HG03045 (cell line): ENCODE measurements at regions not wholly inside any gene's neighbourhood (a gene's known extent, or its start where the extent isn't known, plus 50 kb on each side); places are given as distances from the start of the nearest gene placed in this dataset.
"Not testable (repeated sequence)": the region's sequence is repeated elsewhere in the genome, so short reads cannot be mapped to it uniquely, and the experiment has no call there.

Experiments
- ATAC-seq: cut with Tn5 transposase; IDR thresholded peaks from one replicate; pipeline ENCODE4 v1.9.1; 2021; ENCODE audit warnings: mild to moderate bottlenecking, moderate library complexity; ENCODE audit not compliant: unreplicated experiment

DNA sequence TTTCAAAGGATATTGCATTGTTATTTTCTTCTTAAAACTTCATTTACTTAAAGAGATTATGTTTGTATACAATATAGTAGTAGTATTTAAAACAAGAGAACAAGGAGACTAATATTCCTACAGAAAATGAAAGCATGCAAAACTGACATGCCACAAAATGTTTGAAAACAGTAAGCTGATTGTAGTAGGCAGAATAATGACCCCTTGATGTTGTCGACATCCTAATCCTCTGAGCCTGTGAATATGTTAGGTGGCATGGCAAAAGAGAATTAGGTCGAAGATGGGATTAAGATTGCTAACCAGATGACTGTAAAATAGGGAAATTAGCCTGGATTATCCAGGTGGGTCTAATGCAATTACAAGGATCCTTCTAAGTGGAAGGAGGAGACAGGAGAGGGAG is 522.2 kb upstream of the NR3C2 start:
- ATAC-seq, result no peak

DNA sequence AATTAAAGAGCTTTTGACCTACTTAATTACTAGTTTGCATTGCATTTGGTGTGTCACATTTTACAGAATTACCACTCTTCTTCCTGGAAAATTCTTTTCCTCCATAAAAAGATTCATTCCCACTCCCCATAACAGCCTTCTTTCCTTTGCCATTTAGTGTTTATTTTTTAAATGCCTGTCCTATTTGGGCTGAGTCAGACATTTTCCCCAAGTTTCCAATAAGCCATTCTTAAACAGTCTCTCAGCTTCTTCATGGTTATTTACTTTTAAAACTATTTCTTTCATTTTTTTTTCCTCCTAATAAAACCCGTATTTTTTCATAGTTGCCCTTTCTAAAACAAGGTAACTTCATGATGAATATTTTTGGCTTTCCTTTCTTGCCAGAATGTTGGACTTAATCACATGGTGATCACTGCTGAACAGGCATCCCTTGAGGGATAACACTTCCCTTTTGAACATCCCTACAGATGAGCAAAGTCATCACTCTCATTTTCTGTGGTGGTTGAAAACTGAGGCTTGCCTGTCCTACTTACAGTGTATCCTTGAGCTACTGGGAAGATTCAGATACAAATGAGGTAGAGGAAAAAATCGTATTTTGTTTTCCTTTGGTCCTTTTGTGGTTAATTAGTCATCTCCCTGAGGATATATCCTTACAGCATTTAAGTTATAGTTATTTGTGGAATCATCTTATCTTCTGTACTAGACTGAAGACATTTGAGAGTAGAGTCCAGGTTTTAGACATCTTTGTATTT is 520.5 kb upstream of the NR3C2 start:
- ATAC-seq, result no peak

DNA sequence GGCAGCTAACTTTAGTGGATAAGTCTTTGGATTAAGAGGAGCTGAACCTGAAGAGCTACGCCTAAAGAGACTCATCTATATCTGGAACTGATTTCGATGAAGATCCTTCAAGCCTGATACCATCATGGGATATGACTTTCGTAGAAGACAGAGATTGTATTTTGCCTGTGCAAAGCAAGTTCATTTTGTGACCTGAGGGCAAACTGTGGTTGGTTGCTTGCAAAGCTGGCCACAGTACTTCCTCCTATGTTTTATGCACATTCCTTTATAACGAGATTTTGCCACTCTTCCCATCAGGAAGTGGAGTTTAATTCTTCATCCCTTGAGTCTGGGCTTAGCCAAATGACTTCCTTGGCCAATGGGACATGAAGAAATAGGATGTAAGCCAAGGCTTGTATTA is 519.3 kb upstream of the NR3C2 start:
- no peak for ATAC-seq

DNA sequence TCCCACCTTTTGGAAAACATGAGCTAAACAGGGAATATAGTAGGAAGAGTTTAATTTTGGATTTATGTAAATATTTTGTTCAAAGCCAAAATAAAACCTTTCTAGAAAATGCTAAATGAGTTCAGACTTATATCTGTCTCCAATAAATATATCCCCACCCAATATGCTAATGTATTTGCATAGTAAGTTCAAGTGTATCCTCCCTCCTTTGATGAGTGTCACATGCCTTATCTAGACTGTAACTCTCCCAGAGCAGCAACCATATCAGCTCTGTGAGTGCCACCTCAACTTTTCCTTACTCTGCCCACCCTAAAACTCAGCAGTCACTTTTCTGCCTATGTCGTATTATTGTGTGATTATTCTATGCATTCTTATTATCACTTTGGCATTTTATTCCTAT is 516.1 kb upstream of the NR3C2 start:
- no peak for ATAC-seq

DNA sequence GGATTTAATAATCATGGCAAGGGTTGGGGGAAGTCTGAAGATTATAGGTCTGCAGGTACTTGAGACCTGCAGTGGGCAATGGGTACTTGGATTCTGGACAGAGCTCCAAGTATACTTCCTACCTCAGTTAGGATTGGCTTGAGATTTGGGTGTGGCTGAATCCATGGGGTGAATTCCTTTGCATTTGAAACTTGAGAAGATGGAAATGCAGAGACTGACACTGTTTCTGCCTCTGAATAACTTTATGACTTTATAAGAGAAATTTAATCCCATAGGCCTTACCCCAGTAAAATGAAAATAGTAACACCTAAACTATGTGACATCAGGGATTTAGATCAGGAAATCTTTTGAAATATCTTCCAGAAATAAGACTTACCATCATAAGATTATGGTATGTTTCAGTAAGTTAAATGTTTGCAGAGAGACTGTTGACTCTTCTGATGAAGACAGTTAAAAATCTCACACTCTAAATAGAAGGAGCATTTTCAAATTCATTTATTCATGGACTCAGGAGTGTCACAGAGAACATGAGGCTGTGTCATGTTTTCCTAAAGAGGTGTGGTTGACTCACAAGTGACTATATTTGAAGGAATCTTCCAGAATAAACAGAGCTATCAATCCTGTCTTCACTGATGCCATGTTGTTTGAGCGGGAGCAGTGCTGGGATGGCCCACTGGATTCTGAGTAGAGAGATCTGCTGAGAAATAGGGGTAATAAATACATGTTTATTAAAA is 513.5 kb upstream of the NR3C2 start:
- ATAC-seq, result no peak

DNA sequence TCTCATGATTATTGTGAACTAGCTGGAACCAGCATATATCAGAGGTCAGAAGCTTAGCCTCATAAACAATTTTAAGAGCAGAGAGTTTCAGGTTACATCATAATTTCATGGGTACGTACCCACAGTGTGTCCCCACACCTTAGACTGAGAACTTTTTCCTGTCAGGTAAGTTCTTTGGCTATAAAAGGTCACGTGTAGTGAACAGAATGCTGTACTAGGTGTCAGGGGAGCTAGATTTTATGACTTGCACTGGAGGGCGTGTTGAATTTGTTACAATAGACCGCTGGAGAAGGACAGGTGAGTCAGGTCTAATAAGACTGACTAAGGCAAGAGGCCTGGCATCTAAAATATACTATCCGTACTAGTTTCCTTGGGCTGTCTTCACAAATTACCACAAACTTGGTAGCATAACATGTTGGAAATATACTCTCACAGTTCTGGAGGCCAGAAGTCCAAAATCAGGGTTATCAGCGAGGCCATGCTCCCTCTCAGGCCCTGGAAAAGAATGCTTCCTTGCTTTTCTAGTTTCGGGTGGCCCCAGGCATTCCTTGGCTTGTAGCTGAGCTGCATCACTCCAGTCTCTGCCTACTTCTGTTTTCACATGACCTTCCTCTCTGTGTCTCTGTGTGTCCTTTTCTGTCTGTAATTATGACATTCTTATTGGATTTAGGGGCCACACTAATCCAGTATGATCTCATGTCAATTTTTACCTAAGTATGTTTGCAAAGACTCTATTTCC is 512.0 kb upstream of the NR3C2 start:
- no peak for ATAC-seq

DNA sequence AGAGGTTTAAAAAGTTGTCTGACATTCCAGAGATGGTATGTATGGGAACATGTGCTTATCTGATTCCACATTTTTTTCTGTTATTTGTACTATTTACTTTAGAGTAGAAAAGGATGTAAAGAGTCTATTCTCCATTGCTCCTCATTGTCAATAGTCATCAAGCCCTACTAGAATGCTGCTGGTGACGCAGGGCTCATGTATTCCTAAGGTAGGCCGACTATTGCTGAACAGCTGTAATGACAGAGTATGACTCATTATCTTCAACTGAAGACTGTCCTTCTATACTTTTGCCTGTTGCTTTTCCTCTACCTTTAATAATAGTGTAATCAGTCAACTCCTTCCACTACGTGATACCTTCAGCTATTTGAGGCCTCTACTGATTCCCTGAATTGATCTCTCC is 509.1 kb upstream of the NR3C2 start:
- ATAC-seq, result no peak

DNA sequence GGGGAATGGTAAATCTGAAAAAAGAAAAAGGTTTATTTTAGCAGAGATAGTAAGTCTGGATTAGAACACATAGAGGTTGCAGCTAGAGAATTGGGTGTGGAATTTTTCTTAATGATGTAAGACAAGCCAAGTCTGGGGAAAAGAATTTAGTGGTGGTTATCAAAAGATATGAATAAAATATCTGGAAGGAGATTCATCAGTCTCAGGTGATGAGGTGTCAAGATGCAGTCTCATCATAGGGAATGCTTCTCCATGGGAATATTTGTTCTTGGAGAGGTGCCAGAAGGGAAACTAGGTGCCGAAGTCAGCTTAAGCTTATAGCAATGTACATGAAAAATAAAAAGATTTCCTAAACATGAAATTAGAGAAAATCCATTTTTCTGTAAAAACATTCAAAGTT is 504.1 kb upstream of the NR3C2 start:
- ATAC-seq, result no peak

DNA sequence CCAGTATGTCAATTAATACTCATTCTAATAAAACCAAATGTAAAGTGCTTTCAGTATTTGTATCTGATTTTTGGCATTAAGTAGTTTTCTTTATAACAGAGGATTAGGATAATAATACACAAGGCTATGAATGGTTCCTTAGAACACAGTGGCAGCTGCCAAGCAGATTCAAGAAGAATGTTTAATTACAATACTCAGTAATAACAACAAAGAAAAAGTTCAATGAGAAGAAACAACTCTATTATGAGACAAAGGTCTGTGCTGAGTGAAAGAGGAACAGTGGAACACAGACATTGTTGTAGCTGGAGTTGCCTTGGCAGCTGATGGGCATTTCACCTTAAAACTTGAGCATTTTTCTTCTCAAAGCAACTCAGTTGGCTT is 502.6 kb upstream of the NR3C2 start:
- ATAC-seq, result no peak

DNA sequence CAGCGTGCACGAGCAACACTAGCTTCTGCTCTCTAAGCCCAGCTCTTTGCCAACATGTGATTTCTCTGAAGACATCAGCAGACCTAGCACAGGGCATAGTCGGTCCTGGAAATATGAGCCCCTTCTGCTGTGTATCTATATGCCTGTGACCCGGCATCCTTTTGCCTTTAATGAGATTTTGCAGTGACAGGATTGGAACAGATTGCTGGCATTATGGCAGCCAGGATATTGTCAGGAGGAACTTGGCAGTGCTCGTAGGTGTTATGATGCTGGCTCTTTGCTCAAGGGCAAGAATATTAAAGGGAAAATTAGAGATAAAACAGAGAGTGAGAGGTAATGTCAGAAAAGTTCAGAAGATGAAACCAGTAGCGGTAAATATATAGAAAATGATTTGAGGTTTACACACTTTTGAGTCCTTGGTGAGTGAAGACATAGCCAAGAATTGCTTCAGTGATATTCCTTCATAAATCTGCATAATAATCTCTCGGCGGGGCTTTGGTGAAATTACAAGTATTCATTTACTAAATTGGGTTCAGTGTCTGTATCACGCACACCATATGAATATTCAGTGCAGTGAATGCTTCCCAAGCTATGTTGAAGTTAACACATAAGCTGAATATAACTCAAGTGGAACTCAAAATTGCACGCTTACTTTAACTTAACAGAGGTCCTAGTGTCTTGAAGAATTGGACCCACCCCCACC is 502.1 kb upstream of the NR3C2 start:
- ATAC-seq, result no peak

DNA sequence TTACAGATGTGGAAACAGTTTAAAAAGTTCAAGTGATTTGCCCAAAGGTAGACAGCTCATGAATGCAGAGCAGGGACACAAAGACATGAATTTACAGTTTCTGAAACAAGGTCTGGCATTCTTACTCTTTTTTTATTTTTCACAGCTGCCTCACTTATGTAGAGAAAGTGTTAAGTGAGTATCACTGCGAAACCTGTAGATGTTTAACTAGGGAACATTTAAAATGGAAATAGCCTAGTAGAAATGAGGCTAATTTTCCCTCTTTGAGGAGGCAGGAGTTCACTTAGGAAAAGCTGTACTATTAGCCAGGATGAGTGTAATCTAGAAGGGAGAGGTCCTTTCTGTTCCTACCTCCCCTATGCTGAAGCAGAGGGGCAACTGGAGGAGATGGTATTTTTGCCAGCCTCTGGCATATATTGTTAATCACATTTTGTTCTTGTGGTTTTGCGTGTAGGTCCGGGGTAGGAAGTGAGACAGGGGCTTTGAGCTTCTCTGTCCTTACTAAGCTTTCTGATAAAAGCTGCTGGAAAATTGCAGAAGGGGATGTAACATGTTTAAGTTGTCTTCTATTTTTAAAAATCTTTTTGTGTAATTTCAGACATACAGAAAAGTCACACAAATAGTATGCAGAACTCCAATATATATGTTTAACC is 492.8 kb upstream of the NR3C2 start:
- ATAC-seq, result no peak

DNA sequence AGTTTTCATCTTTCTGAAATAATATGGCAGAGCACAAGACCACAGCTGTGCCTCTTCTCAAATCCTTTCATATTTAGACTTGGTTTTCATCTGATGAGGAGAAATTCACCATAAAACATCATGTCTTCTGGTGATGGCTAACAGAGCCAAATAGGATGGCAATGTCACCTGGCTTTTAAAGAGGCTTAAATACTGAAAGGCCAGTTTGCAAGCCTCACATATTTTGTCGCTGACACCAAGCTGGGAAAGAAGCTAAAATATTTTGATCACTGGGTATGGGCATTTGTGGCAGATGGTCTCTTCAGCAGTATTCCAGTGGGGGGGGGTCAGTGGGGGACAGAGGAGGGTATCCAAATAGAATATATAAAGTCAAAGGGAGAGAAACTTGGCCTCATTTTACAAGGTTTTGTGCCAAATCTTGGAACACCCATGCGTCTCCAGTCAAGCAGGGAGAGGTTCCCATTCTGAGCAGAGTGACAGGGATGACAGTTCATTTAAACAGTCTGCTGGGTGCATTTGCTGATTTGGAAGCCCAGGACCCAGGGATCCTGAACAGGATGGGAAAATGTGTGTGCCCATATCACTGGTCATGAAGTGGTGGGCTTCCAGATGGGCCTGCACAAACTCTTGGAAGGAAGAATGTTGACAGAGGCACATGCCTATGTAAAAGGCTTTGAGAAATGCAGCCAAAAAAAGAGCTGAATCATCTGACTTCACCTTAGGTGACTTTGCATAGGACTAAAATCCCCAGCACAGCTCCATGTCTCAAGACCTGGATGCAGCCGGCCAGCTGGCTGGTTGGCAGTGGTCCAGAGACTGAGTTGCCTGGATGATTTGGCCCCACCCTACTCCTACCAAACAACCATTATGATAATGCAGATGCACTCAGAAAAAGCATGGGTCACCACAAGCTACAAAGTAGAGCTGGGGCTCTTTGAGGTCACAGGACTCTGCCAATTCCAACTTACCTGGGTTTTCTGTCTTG is 484.4 kb upstream of the NR3C2 start:
- ATAC-seq, result no peak

DNA sequence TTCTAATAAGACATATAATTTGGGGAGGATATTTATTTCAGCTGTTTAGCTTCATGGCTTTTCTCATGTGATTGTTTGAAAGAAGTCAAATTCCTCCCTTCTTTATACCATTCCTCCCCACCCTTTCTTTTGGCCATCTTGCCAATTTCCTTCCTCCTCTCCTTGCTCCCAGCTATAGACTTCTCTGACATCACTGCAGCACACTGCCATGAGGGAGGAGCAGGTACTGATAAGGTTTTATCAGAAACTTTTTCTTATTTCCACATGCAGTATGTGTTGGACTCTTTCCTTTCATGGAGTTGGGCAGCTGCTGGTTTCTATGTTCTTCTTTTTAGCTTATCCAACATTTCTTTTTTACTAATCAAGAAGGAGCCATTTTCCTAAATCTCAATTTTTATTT is 481.7 kb upstream of the NR3C2 start:
- no peak for ATAC-seq

DNA sequence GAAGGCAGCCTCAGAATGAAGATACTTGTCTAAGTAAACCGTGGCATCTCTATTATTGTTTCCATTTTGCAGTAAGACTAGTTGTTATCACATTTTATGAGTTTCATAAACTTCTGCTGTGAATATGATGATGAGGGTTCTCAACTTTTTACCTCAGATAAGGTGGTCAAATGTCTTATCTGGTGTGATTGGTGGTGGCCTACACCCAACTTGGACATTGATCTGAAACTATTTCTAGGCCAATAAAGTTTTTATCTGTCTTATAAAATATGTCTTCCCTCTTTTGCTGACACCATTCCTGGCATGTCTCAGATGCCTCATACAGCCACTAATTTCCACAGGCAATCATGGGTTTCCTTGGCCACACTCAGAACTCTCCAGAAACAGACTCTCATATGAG is 480.3 kb upstream of the NR3C2 start:
- ATAC-seq, result no peak

DNA sequence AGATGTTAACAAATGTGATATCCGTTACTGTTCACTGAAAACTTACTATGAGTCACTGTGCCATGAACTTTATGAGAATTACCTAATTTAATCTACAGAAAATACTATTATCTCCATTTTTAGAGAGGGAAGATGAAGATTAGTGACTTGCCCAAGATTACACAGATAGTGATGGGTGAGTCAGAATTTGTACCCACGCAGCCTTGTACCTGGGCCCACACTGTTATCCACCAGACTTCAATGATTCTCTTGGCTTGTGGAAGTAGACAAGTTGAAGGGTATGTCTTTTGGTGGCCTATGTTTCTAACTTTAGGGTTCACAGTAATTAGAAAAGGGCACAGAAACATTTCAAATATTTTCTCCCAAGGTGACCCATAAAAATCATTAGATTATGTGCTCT is 472.5 kb upstream of the NR3C2 start:
- ATAC-seq, result no peak

DNA sequence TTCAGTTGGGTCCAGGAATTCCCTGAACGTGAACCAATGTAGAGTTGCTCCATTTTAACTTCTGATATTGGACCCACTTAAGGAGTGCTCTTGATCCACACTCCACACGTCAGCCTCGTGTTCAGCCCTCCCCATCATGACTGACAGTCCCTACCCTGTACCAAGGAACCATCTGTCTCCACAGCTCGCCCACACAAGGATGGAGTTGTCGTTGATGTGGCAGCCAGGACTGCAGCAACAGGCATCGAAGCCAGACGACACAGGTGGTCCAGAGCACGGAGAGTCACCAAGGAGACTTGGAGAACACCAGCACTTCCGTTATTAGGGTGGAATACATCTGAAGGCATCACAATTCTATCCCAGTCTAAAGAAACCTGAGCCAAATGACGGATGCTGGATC is 472.1 kb upstream of the NR3C2 start:
- ATAC-seq, result no peak

DNA sequence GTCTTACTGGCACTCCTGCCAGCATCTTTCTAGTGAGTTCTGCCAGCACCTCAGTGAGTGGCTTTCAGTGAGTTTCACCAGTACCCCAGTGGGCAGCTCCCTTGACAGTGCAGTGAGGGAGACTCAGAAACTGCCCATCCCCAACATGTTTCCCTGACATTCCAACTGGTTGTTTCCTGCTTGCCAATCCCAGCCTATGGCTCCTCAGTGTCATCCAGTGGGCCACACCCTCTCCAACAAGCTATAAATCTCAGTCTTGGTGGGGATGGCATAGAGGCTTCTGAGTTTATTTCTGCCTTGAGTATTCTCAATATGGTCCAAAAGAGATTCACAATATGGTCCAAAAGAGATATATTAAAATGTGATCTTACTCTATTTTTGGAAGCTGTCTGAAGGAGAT is 461.2 kb upstream of the NR3C2 start:
- ATAC-seq, result no peak

DNA sequence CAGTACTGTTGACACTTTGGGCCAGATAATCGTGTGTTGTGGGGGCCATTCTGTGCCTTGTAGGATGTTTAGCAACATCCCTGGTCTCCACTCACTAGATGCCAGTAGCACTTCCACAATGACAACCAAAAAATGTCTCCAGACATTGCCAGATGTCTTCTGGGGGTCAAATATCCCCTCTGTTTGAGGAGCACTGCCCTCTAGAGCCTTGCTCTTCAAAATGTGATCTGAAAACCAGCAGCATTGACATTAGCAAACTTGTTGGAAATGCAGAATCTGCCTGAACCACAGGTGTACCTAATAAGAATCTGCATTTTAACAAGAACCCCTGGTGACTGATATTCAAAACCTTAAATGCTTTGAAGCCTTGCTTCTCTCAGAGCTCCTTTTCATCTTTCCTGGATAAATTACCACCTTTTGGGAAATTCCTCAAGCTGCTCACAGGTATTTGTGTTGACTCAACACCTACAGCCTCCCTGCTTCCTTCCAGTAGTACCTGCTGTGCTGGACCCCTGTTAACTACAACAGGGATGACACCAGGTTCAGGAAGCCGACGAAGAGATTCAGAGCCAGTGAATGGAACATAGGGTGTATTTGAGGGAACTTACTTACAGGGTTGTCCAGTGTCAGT is 459.0 kb upstream of the NR3C2 start:
- ATAC-seq, result no peak

DNA sequence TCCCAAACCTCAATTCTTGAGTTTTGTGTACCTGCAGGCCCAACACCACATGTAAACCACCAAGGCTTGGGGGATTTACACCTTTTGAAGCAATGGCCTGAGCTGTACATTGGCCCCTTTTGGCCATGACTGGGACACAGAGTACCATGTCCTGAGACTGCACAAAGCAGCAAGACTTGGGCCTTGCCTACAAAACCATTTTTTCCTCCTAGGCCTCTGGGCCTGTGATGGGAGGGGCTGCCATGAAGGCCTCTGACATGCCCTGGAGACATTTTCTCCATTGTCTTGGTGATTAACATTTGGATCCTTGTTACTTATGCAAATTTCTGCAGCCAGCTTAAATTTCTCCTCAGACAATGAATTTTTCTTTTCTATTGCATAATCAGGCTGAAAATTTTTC is 455.9 kb upstream of the NR3C2 start:
- not testable (repeated sequence) for ATAC-seq
